IPS DF 19.7 (cell line): ENCODE measurements at regions not wholly inside any gene's neighbourhood (a gene's known extent, or its start where the extent isn't known, plus 50 kb on each side); places are given as distances from the start of the nearest gene placed in this dataset.
"Not testable (repeated sequence)": the region's sequence is repeated elsewhere in the genome, so short reads cannot be mapped to it uniquely, and the experiment has no call there.

ENCODE experiments used
- DNase-seq: peaks from one replicate; pipeline ENCODE4 v3.0.0-alpha.2; 2013; ENCODE audit warnings: low read depth, low spot score

DNA sequence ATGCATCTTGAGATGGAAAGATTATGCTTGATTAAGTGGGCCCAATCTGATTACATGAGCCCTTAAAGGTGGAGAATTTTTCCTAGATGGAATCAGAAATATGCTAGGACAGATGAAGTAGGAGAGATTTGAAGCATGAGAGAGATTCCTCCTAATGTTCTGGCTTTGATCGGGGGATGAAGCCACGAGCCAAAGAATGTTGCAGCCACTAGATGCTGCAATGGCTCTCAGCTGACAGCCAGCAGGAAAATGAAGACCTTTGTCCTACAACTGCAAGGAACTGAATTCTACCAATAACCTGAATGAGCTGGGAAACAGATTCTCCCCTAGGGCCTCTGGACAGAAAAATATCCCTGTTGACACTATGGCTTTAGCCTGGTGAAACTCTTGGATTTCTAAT lies 82.6 kb upstream of the ATP2B1 start:
- DNase-seq: no peak

DNA sequence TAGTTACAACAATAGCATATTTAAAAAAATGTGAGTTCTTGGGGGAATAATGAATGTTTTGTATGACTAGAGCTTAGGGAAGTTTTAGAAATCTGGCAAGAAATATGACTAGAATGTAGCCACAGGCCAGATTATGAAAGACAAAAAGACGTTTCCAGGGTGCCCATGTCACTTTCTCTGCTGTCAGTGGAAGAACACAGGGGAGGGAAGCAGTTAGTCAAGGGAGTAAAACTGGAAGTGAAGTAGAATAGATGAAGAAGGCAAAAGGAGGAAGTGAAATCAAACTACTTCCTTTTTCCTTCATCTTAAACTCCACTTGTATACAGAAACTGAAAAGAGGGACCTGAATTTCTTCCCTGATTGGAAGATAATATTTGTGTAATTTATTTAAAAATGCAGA lies 81.2 kb upstream of the ATP2B1 start:
- DNase-seq: no peak

DNA sequence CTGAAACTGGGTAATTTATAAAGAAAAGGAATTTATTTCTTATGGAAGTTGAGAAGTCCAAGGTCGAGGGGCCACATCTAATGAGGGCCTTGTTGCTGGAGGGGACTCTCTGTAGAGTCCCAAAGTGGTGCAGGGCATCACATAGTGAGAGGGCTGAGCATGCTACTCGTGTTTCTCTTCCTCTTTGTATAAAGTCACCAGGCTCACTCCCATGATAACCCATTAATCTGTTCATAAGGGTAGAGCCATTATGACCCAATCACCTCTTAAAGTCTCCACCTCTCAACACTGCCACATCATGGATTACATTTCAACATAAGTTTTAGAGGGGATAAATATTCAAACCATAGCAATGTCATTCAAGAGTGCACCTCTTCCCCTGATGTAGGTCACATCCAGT lies 79.1 kb upstream of the ATP2B1 start:
- no peak for DNase-seq

DNA sequence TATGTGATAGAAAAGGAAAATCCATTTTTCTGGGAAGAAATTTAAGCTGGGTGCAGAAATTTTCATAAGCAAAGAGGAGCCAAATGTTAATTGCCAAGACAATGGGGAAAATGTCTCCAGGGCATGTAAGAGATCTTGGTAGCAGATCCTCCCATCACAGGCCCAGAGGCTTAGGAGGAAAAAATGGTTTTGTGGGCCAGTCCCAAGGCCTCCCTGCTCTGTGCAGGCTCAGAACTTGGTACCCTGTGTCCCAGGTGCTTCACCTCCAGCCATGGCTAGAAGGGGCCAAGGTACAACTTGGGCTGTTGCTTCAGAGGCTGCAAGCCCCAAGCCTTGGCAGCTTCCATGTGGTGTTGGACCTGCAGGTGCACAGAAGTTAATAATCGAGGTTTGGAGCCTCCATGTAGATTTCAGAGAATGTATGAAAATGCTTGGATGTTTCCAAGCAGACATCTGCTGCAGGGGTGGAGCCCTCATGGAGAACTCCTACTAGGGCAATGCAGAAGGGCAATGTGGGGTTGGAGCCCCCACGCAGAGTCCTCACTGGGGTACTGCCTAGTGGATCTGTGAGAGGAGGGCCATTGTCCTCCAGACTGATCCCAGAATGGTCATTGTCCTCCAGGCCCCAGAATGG lies 77.7 kb upstream of the ATP2B1 start:
- no peak for DNase-seq

GRCh38 chr12:89783359-89784060 lies 74.9 kb upstream of the ATP2B1 start:
- no peak for DNase-seq

DNA sequence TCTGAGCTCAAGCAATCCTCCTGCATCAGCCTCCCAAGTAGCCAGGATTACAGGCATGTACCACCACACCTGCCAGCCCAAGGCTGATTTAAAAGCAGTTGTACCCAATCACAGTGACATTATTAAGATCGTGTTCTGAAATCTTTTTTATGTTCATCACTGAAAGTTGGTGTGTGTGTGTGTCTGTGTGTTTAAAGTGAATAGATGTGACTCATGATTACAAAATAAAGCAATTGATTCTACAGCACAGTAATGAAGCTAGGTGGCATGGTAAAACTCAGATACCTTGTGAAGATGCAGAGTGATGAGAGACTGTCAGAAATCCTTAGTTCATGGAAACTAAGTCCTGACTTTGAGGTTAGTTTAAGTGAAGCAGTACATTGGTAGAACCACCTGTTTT lies 74.2 kb upstream of the ATP2B1 start:
- DNase-seq: no peak

DNA sequence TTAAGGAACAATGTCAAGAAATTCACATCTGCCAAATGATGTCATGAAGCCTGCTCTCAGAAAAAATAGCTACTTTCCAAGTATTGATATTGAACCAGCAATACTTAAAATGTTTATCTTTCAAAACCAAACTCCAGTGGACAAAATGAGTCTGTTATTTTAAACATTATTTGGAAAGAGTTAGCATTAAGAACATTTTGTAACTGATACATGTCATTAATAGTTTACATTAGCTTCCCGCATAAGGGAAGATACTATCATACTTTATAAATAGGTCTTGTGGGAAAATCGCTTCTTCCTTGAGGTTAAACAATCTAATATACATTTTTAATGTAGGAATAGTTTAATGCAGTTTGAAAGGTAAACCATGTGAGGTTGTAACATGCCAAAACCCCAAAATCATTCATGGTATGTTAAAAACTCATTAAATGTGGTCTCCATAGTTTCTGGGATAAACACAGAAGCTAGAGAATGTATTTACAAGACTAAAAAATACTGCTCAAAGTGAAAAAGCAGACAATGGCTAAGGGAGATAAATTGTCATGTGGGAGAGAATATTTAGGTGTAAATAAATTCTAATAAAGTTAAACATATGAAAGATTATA lies 73.4 kb upstream of the ATP2B1 start:
- no peak for DNase-seq

GRCh38 chr12:89781156-89781555 lies 72.5 kb upstream of the ATP2B1 start:
- DNase-seq: no peak

DNA sequence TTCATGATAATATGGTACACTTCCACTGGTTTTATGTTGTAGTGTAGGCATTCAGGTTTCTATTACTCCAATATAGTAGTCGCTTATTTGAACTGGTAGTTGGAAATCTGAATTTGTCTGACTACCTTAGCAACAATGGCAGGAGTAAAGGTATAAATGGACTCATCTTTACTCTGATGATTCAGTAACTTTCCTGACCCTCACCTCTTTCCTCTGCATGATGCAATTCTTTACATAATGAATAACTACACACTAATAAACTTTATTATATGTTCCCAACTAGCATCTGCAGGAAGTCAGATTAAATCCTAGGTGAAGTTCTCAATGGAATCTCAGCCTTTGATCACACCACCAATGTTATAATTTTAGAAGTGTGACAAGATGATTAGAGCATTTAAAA lies 70.5 kb upstream of the ATP2B1 start:
- no peak for DNase-seq

DNA sequence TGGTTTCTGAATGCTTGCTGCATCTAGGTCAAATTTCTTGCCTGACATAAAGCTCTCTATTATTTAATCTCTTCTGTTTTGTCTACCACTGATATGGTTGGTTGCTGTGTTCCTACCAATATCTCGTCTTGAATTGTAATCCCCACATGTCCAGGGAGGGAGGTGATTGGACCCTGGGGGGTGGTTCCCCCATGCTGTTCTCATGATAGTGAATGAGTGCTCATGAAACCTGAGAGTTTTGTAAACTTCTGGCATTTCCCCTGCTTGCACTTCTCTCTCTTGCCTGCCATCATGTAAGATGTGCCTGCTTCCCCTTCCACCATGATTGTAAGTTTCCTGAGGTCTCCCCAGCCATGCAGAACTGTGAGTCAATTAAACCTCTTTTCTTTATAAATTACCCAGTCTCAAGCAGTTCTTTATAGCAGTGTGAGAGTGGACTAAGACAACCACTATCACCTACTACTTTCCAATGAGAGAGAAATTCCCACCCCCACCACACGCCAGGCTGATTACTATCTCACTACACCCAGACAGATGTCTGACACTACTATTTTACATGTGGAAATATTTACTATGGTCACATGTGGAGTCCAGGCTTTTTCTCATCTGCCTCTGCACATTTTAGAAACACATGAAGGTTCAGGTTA lies 69.2 kb upstream of the ATP2B1 start:
- no peak for DNase-seq

GRCh38 chr12:89775986-89776365 lies 67.3 kb upstream of the ATP2B1 start:
- no peak for DNase-seq

DNA sequence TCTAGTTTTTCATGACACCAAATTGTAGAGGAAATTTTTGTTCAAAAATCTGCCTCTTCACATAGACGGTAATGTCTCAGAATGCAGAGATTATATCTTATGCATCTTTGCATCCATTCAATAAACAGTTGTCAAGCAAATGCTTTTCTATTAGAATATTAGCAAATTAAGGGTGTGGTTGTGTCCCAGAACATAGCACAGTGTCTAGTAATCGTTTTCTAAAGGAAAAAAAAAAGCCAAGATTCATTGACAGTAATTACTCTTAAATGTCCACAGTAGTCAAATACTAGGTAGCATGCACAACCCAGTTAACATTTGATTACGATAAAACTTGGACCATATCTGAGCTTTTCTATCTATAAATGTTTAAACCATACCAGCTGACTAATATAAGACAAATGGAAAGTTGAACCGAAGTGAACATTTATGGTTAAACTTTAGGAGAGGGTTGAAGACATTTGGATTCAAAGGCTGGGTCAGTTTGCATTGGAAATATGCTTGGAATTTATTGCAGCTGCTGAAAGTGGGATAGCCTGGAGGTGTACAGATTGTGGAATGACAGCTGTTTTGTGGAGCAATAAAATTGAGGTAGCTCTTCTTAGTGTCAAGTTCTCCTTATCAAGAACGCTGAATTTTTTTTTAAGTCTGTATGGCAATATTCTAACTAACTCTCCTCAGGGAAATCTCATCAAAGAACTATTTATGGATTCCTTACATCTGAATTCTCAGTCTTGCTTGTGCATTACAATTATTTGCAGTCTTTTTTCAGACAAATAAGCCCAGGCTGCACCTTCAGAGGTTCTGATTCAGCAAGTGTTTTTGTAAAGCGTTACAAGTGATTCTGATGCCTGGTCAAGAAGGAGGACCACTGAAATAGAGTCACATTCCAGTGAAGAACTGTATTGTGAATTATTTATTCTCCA lies 66.7 kb upstream of the ATP2B1 start:
- no peak for DNase-seq

DNA sequence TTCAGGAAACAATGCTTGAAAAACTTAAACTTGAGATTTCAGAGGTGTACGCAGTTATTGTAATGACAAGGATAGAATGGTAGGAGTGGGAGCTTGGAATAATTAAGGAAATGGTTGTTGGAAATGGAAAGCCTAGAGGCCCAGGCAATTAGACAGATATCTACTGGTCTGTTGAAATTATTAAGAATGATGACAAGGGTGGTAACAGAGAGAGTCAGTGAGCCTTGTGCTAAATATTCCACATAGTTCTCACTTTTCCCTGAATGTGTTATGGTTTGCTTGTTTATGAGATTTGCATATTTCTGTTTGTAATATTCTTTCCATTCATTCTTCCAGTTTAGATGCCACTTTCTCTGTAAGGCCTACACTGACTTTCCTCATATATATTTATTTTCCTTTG lies 66.0 kb upstream of the ATP2B1 start:
- no peak for DNase-seq

- no peak for DNase-seq
Observed at GRCh38 chr12:89770391-89770790, 61.8 kb upstream of the ATP2B1 start.

DNA sequence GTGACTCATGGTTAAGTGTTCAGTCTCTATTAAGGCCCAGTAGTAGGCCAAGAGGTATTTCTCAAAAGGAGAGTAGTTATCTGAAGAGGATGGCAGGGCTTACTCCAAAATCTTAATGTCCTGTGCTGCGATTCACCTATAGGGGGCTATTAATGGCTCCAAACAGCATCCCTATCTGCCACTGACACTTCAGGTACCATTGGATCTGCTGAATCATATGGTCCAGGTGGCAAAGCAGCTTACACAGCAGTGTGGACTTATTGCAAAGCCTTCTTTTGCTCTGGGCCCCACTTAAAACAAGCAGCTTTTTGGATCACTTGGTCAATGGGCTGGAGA lies 60.8 kb upstream of the ATP2B1 start:
- DNase-seq: no peak

GRCh38 chr12:89768586-89769482 lies 60.2 kb upstream of the ATP2B1 start:
- DNase-seq: no peak

DNA sequence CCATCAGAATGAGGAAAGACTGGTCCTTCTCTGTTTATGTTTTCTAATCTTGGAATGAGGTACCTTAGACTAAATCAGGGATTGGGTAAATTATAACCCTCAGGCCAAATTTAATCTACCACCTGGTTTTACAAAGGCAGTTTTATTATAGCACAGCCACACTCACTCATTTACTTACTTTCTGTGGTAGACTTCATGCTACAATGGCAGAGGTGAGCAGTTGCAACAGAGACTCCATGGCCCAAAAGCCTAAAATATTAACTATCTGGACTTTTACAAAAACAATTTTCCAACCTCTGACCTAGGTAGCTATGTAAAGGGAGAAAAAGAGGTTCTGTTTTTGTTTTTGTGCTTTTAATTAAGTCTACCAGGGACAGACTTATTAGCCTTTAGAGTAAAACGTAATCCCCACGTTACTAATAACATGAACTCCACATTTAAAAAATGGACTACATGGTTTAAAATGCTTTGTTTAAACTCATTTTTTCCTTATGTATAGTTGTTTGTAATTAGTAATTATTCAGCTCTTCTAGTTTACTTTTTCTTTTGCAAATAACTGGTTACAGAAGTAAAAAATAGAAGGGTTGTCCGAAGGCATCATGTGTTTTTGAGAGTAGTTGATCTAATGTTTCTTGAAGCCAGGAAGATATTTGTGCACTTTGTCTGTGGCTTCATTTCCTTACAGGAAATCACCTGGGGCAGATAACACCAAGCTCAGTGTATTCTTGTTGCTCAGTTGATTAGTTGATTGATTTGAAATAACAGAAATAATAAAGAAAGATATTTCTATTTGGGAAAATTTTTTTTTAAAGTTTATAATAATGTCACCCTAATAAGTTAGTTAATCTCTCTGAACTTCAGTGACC lies 57.6 kb upstream of the ATP2B1 start:
- no peak for DNase-seq

GRCh38 chr12:89764164-89764563 lies 55.5 kb upstream of the ATP2B1 start:
- not testable (repeated sequence) for DNase-seq

- no peak for DNase-seq
Observed at GRCh38 chr12:89762498-89763170, 54.0 kb upstream of the ATP2B1 start.
